K562 (cell line): ENCODE measurements at regions not wholly inside any gene's neighbourhood (a gene's known extent, or its start where the extent isn't known, plus 50 kb on each side); places are given as distances from the start of the nearest gene placed in this dataset.

Experiments
- ZC3H11A ChIP-seq: IDR thresholded peaks from 2 replicates; pipeline ENCODE4 v1.6.1; 2012; ENCODE audit warnings: low read depth, low read length, improper control_type of control experiment
- TF ChIP-seq, protein P1 (sequence below): sonication (generic); formaldehyde crosslinking; IDR thresholded peaks from 2 replicates; pipeline ENCODE4 v1.8.0; 2022; ENCODE audit warnings: mild to moderate bottlenecking, missing genetic modification reagents

DNA sequence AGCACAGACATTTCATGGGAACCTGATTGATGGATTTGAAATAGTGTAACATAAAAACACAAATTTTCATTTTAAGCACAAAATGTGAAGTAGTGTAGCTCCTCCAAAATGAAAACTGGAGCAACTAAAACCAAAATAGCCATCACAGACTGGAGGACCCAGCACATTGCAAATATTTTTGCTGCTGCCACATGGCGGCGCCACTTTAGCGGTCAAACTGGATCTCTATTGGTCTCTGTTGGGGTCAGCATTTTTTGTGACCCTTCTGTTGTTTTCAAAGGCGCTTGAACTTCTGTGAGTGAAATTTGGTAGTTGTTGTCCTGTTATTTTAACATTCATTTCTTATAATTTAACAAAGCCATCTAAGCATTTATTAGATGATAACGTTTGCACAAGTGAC lies 259.9 kb downstream of the IL20RB start:
- TF ChIP-seq, protein P1, sequence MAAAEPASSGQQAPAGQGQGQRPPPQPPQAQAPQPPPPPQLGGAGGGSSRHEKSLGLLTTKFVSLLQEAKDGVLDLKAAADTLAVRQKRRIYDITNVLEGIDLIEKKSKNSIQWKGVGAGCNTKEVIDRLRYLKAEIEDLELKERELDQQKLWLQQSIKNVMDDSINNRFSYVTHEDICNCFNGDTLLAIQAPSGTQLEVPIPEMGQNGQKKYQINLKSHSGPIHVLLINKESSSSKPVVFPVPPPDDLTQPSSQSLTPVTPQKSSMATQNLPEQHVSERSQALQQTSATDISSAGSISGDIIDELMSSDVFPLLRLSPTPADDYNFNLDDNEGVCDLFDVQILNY (CRISPR knock-in tag): no peak
- TF ChIP-seq ZC3H11A: no peak
